ENCODE measurements at regions not wholly inside any gene's neighbourhood (a gene's known extent, or its start where the extent isn't known, plus 50 kb on each side); places are given as distances from the start of the nearest gene placed in this dataset.

DNA sequence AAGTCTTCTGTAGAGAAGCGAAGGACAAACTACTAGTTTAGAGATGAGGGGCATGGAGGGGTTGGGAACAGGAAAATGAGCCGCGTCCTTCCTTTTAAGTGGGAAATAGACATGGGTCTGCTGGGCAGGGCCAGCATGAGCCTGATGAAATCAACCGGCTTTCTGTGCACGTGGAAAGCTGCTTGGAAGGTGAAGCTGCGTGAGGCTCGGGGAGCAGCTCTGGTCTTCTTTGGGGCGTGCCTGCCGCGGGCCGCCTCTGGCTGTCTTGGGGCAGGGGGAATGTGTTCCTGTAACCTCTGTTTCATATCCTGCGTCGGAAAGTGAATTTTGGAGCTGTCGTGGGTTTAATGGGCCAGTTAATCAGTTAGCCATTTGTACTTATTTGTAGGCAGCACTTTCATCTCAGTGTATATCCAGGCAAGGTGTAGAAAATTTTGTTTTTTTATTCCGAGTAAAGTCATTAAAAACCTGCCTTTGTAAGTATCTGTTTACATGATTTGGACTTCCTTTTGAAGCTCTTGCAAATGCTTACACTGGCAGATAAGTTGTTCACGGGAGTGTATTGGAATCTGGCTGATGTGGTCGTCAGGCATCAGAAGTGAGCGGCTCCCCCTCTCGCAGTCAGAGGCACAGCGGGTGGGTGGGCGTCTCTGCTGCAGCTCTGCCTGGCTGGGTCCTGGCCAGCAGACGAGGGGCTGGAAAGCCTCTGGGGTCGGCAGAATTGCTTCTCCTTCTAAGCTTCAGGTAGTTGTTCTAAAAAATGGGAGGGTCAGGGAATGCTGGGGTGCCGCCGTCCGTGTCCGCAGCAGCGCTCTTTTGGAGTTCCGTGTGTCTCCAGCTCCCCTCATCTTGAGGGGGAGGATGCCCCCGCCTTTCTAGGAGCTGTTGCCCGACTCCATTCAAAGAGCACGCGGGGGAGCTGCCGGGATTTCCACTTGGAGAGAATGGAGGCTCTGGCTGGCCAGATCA, 70.5 kb upstream of the HGFAC start (continued):
- TF ChIP-seq CTCF (IDR thresholded peaks at IDR 0.05): no peak
- no peak for TF ChIP-seq NFIC (IDR thresholded peaks at IDR 0.05; ENCODE audit: borderline replicate concordance)
- TF ChIP-seq FOSL2 (IDR thresholded peaks at IDR 0.05; ENCODE audit: borderline replicate concordance, low read depth): no peak

- H3K9me2 ChIP-seq: no peaks in the 10 kb centered on the region
- H3K4me1 ChIP-seq (ENCODE audit: control insufficient read depth in 1 of 2, insufficient read depth in 2 of 2, low read depth in 1 of 2, low read length in 1 of 2): peaks cover 19 to 34% of the 10 kb centered on the region in 2 experiments
- no peak overlapping the region for H3K4me3 ChIP-seq (ENCODE audit: low read depth in 2 of 2, low read length in 1 of 2)
- POLR2A ChIA-PET: no interaction called here
- H2AFZ ChIP-seq (ENCODE audit: low read depth): no peak overlapping the region
- TF ChIP-seq PBX3 (IDR thresholded peaks at IDR 0.05) (no peak), SMC3 (IDR thresholded peaks at IDR 0.05; ENCODE audit: low read depth, low read length) (no peak), TEAD4 (IDR thresholded peaks at IDR 0.05; ENCODE audit: borderline replicate concordance, insufficient read depth) (no peak), MEF2A (IDR thresholded peaks at IDR 0.05; ENCODE audit: borderline replicate concordance, low read depth) (no peak), FOXM1 (IDR thresholded peaks at IDR 0.05; ENCODE audit: low read depth) (no peak)
- TF ChIP-seq, protein P1, sequence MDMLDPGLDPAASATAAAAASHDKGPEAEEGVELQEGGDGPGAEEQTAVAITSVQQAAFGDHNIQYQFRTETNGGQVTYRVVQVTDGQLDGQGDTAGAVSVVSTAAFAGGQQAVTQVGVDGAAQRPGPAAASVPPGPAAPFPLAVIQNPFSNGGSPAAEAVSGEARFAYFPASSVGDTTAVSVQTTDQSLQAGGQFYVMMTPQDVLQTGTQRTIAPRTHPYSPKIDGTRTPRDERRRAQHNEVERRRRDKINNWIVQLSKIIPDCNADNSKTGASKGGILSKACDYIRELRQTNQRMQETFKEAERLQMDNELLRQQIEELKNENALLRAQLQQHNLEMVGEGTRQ (IDR thresholded peaks at IDR 0.05; ENCODE audit: borderline replicate concordance, low read depth, low read length): no peak
- 88% methylated on average over 8 of the region's 23 CpGs for WGBS (ENCODE audit: low lambda C conversion rate)
- peaks cover 56% of the 10 kb centered on the region for H3K79me2 ChIP-seq (ENCODE audit: insufficient read depth)
- peaks cover 25% of the 10 kb centered on the region for H4K20me1 ChIP-seq (ENCODE audit: insufficient read depth)
- CTCF ChIA-PET: interaction anchor here (1.0 kb wide), 1 partner anchor 108 kb away, joined by 3 read pairs; no protein-coding TSS in a partner anchor
- peaks cover 0 to 6% of the 10 kb centered on the region in 2 experiments for H3K36me3 ChIP-seq (replicated peaks in 1 of 2; ENCODE audit: control insufficient read depth in 1 of 2, insufficient read depth in 2 of 2, low read length in 1 of 2)
- no peak overlapping the region for H3K4me2 ChIP-seq
- no peak overlapping the region for H3K27ac ChIP-seq (ENCODE audit: low read depth in 2 of 2, low read length in 1 of 2)
- H3F3A ChIP-seq (replicated peaks; ENCODE audit: insufficient read depth): peaks cover 23% of the 10 kb centered on the region
- H3K9ac ChIP-seq: no peak overlapping the region
- no peaks in the 10 kb centered on the region for H3K27me3 ChIP-seq (ENCODE audit: insufficient read depth)
- no peaks in the 10 kb centered on the region for H3K9me3 ChIP-seq
- no peak for DNase-seq
These were observed 69.4 kb upstream of the HGFAC start for GRCh38 chr4:3372264-3372932.

All from SK-N-SH (cell line).